Choroid plexus epithelial cell (primary cell): ENCODE measurements at regions not wholly inside any gene's neighbourhood (a gene's known extent, or its start where the extent isn't known, plus 50 kb on each side); places are given as distances from the start of the nearest gene placed in this dataset.
A peak's percentile ranks its signal among the peaks of the same experiment; 100 is the strongest.

Experiments
- DNase-seq: peaks from one replicate; pipeline ENCODE4 v3.0.0-alpha.2; 2010; ENCODE audit warnings: low read depth
- H3K4me3 ChIP-seq: 2 replicates; pipeline ENCODE4 v1.5.1; 2011; ENCODE audit warnings: low read depth, mild to moderate bottlenecking, control low read depth, low read length, moderate library complexity
- TF ChIP-seq, protein P1 (sequence below): conservative IDR thresholded peaks from 2 replicates; pipeline ENCODE4 v1.5.1; 2011; ENCODE audit warnings: low read depth, mild to moderate bottlenecking, control low read depth, inconsistent platforms, low read length, moderate library complexity

DNA sequence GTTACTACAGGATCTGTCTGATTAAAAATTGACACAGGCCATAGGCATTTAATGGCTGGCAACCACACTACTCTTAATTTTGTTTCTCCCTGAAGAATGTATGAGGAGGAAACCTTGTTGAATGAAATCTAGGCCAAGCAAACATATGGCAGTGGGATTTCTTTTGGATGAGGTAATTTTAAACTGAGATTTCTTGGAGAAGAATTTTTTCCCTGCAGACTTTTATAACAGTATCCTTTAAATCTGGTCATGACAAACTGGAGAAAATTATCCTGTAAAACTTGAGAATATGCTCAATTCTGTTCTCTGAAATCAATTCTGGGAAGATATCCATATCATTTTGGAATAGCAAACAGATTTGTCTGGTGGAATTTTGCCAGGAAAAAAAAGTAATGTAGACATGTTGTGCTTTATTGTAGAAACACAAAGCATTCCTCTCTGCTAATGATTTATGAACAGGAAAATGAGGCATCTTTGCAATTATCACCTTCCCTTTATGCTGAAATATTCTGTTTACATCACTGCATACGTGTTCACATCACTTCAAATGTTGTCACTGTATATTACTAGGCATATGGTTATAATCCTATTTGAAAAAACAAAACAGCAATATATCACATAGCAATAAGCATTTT, 108.3 kb upstream of the ARSJ start:
- no peak overlapping the region for H3K4me3 ChIP-seq
- TF ChIP-seq, protein P1, sequence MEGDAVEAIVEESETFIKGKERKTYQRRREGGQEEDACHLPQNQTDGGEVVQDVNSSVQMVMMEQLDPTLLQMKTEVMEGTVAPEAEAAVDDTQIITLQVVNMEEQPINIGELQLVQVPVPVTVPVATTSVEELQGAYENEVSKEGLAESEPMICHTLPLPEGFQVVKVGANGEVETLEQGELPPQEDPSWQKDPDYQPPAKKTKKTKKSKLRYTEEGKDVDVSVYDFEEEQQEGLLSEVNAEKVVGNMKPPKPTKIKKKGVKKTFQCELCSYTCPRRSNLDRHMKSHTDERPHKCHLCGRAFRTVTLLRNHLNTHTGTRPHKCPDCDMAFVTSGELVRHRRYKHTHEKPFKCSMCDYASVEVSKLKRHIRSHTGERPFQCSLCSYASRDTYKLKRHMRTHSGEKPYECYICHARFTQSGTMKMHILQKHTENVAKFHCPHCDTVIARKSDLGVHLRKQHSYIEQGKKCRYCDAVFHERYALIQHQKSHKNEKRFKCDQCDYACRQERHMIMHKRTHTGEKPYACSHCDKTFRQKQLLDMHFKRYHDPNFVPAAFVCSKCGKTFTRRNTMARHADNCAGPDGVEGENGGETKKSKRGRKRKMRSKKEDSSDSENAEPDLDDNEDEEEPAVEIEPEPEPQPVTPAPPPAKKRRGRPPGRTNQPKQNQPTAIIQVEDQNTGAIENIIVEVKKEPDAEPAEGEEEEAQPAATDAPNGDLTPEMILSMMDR, result no peak
- DNase-seq, result peak; percentile 78

GRCh38 chr4:114088481-114088880, 109.0 kb upstream of the ARSJ start:
- TF ChIP-seq, protein P1, result no peak
- peak; percentile 9 for DNase-seq
- no peak overlapping the region for H3K4me3 ChIP-seq

- TF ChIP-seq, protein P1, result no peak
- DNase-seq, result no peak
- H3K4me3 ChIP-seq, result no peak overlapping the region
These were observed 112.1 kb upstream of the ARSJ start for GRCh38 chr4:114091546-114091945.

GRCh38 chr4:114093221-114093715, 113.8 kb upstream of the ARSJ start:
- DNase-seq, result no peak
- TF ChIP-seq, protein P1, result no peak
- no peak overlapping the region for H3K4me3 ChIP-seq

GRCh38 chr4:114100288-114101031, 121.0 kb upstream of the ARSJ start:
- TF ChIP-seq, protein P1, result no peak
- no peak for DNase-seq
- H3K4me3 ChIP-seq, result no peak overlapping the region

DNA sequence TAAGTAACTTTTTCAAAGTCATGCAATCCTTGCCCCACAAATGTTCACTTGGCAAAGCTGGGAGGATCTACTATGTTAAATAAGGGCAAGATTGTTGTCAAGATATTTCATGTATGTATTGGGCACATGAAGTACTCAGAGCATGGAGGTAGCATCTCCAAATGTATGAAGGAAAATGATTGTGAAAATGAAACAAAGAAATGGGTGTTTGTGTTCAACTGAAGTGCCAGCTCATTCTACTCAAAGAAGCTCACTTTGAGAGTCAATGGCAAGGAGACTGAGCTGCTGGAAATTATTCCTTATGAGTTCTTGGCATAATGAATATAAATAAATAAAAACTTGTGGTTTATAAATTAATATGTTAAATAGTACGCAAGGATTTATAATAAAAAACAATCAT, 124.5 kb upstream of the ARSJ start:
- DNase-seq, result no peak
- no peak overlapping the region for H3K4me3 ChIP-seq
- TF ChIP-seq, protein P1, result no peak
